ENCODE measurements at regions not wholly inside any gene's neighbourhood (a gene's known extent, or its start where the extent isn't known, plus 50 kb on each side); places are given as distances from the start of the nearest gene placed in this dataset.

DNA sequence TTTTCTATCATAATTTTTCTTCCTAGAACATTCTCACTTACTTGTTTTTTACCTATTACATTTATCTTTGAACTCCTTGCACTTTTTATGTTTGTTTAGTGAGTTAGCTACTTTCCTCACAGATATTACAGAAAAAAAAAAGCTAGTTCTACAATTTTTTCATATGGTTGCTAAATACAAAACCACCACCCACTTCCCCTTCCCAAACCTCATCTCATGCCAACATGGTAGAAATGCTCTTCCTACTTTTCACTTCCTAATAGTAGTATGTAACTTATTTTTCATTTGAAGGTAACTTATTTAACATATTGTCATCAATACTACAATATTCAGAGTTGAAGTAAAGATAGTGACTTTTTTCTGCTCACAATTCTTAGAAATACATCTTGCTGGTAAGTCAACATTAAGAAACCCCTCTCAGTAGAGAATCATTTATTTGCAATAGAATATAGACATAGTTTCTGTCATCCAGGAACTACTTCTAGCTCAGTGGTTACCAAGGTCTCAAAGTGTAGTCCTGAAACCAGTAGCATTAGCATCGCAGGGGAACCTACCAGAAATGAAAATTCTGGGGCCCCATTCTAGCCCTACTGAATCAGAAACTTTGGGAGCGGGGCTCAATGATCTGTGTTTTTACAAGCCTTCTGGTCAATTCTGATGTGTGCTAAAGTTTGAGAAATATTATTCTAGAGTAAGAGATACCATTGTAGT is 1124.6 kb downstream of the DTWD2 start:
- DNase-seq, result no peak
- Histone ChIP-seq H3K9ac (ENCODE audit: low read length) (no peak overlapping the region), H2AFZ (ENCODE audit: low read length) (no peak overlapping the region), H3F3A (ENCODE audit: insufficient read depth, low read length) (no peaks in the 10 kb centered on the region), H3K9me3 (replicated peaks; ENCODE audit: insufficient read depth, low read length) (no peaks in the 10 kb centered on the region), H3K4me1 (ENCODE audit: low read length) (no peaks in the 10 kb centered on the region), H3K79me2 (ENCODE audit: low read length) (no peaks in the 10 kb centered on the region), H4K20me1 (ENCODE audit: insufficient read depth, low read length) (no peaks in the 10 kb centered on the region), H3K27ac (ENCODE audit: low read length) (no peak overlapping the region), H3K36me3 (replicated peaks; ENCODE audit: insufficient read depth, low read length) (no peaks in the 10 kb centered on the region), H3K4me2 (ENCODE audit: low read depth, low read length) (no peak overlapping the region), H3K9me2 (replicated peaks; ENCODE audit: insufficient read depth, low read length) (no peaks in the 10 kb centered on the region), H3K4me3 (ENCODE audit: low read length) (no peak overlapping the region), H3K27me3 (replicated peaks; ENCODE audit: insufficient read depth, low read length) (no peaks in the 10 kb centered on the region)
- TF ChIP-seq EZH2phosphoT487 (IDR thresholded peaks at IDR 0.05; ENCODE audit: low read length), result no peak
- no peak for TF ChIP-seq EZH2 (optimal IDR thresholded peaks at IDR 0.05; ENCODE audit: low read depth, low read length)
- TF ChIP-seq, protein P1, sequence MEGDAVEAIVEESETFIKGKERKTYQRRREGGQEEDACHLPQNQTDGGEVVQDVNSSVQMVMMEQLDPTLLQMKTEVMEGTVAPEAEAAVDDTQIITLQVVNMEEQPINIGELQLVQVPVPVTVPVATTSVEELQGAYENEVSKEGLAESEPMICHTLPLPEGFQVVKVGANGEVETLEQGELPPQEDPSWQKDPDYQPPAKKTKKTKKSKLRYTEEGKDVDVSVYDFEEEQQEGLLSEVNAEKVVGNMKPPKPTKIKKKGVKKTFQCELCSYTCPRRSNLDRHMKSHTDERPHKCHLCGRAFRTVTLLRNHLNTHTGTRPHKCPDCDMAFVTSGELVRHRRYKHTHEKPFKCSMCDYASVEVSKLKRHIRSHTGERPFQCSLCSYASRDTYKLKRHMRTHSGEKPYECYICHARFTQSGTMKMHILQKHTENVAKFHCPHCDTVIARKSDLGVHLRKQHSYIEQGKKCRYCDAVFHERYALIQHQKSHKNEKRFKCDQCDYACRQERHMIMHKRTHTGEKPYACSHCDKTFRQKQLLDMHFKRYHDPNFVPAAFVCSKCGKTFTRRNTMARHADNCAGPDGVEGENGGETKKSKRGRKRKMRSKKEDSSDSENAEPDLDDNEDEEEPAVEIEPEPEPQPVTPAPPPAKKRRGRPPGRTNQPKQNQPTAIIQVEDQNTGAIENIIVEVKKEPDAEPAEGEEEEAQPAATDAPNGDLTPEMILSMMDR (IDR thresholded peaks at IDR 0.05; ENCODE audit: low read length), result no peak

DNA sequence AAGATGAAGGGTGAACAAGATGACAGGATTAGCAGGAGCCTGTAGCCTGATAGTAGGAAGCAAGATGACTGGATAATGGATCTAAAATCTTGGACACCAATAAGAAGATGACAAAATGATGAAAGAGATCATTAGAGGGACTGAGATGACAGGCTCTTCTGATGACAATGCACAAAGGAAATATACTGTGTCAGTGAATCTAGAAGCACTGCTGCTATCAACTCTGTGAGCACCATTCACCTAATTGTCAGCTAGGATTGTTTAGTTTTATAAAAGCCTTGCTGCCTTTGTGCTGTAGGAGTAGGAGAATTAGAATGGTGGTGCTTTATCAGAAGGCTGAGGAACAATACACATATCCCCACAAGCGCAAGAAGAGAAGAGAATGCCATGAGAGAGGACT is 1127.8 kb downstream of the DTWD2 start:
- Histone ChIP-seq H3K4me3 (ENCODE audit: low read length) (no peak overlapping the region), H3F3A (ENCODE audit: insufficient read depth, low read length) (no peaks in the 10 kb centered on the region), H3K9me2 (replicated peaks; ENCODE audit: insufficient read depth, low read length) (no peaks in the 10 kb centered on the region), H3K27me3 (replicated peaks; ENCODE audit: insufficient read depth, low read length) (no peaks in the 10 kb centered on the region), H3K36me3 (replicated peaks; ENCODE audit: insufficient read depth, low read length) (no peaks in the 10 kb centered on the region), H3K27ac (ENCODE audit: low read length) (no peak overlapping the region), H3K4me1 (ENCODE audit: low read length) (no peaks in the 10 kb centered on the region), H3K9ac (ENCODE audit: low read length) (no peak overlapping the region), H3K79me2 (ENCODE audit: low read length) (no peaks in the 10 kb centered on the region), H4K20me1 (ENCODE audit: insufficient read depth, low read length) (no peaks in the 10 kb centered on the region), H3K9me3 (replicated peaks; ENCODE audit: insufficient read depth, low read length) (no peaks in the 10 kb centered on the region), H2AFZ (ENCODE audit: low read length) (no peak overlapping the region), H3K4me2 (ENCODE audit: low read depth, low read length) (no peak overlapping the region)
- TF ChIP-seq EZH2phosphoT487 (IDR thresholded peaks at IDR 0.05; ENCODE audit: low read length) (no peak), EZH2 (optimal IDR thresholded peaks at IDR 0.05; ENCODE audit: low read depth, low read length) (no peak)
- TF ChIP-seq, protein P1 (IDR thresholded peaks at IDR 0.05; ENCODE audit: low read length), result no peak
- DNase-seq, result no peak

DNA sequence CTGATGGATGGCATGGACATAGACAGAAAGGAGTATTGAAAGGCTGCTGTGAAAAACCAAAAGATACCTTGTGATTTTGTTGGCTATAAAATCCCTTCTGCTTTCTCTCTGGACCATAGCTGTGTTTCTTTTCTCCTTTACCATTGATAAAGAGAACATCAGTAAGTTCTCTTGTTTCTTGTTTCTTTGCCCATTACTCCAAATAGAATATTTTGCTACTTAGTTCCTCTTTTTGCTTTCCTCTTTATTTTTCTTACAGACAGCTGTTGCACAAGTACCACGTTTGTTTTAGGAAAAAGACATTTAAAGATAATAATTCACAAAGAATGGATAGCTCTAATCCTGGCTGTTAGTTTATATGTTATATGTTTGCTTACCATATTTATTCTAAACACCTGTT is 1129.2 kb downstream of the DTWD2 start:
- H3K9me2 ChIP-seq (replicated peaks; ENCODE audit: insufficient read depth, low read length), result no peaks in the 10 kb centered on the region
- DNase-seq, result peak; percentile 15
- no peak overlapping the region for H2AFZ ChIP-seq (ENCODE audit: low read length)
- no peaks in the 10 kb centered on the region for H3K4me1 ChIP-seq (ENCODE audit: low read length)
- TF ChIP-seq, protein P1 (IDR thresholded peaks at IDR 0.05; ENCODE audit: low read length), result no peak
- TF ChIP-seq EZH2 (optimal IDR thresholded peaks at IDR 0.05; ENCODE audit: low read depth, low read length), result no peak
- TF ChIP-seq EZH2phosphoT487 (IDR thresholded peaks at IDR 0.05; ENCODE audit: low read length), result no peak
- no peaks in the 10 kb centered on the region for H3K9me3 ChIP-seq (replicated peaks; ENCODE audit: insufficient read depth, low read length)
- H3K4me2 ChIP-seq (ENCODE audit: low read depth, low read length), result no peak overlapping the region
- H4K20me1 ChIP-seq (ENCODE audit: insufficient read depth, low read length), result no peaks in the 10 kb centered on the region
- H3K27me3 ChIP-seq (replicated peaks; ENCODE audit: insufficient read depth, low read length), result no peaks in the 10 kb centered on the region
- no peaks in the 10 kb centered on the region for H3F3A ChIP-seq (ENCODE audit: insufficient read depth, low read length)
- no peak overlapping the region for H3K27ac ChIP-seq (ENCODE audit: low read length)
- no peaks in the 10 kb centered on the region for H3K79me2 ChIP-seq (ENCODE audit: low read length)
- H3K4me3 ChIP-seq (ENCODE audit: low read length), result no peak overlapping the region
- no peaks in the 10 kb centered on the region for H3K36me3 ChIP-seq (replicated peaks; ENCODE audit: insufficient read depth, low read length)
- no peak overlapping the region for H3K9ac ChIP-seq (ENCODE audit: low read length)
